ENCODE measurements at regions not wholly inside any gene's neighbourhood (a gene's known extent, or its start where the extent isn't known, plus 50 kb on each side); places are given as distances from the start of the nearest gene placed in this dataset.
"Not testable (repeated sequence)": the region's sequence is repeated elsewhere in the genome, so short reads cannot be mapped to it uniquely, and the experiment has no call there.

DNA sequence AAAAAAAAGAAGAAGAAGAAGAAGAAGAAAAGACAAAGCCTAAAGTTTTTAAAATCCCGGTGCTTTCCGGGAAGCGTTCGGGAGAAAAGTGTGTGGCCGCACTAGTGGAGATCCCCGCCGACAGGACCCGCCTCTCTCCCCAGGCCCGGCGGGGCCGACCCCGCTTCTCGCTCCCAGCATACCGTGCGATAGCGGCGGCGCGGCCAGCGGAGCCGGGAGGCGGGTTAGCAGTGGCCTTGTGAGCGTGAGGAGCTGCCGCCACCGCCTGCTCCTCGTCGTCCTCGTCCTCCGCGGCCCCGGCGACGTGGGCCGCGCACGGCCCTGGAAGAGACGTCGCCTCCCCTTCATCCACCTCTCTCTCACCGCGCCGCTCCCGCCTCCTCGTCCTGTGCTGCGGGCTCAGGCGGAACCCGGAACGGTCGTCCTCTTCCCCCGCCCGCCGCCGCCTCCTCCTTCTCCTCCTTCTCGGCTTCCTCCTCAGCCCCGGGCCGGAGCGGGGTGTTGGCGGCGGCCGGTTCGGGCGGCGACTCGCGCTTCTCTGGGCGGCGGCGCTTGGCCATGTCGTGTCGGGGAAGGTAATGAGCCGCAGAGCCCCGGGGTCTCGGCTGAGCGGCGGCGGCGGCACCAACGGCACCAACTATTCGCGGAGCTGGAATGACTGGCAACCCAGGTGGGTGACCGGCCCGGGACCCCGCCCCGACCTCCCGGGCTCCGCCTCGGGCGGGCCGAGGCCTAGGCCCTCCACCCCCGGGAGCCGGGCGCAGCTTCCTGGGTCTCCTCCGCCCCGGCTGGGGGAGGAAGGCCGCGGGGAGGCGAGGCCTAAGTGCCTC, 62.6 kb upstream of the CDR2 start:
- peak; percentile 51 for DNase-seq

GRCh38 chr16:22436326-22436822, 62.0 kb upstream of the CDR2 start:
- not testable (repeated sequence) for DNase-seq

GRCh38 chr16:22431314-22431713, 56.9 kb upstream of the CDR2 start:
- DNase-seq = not testable (repeated sequence)

DNA sequence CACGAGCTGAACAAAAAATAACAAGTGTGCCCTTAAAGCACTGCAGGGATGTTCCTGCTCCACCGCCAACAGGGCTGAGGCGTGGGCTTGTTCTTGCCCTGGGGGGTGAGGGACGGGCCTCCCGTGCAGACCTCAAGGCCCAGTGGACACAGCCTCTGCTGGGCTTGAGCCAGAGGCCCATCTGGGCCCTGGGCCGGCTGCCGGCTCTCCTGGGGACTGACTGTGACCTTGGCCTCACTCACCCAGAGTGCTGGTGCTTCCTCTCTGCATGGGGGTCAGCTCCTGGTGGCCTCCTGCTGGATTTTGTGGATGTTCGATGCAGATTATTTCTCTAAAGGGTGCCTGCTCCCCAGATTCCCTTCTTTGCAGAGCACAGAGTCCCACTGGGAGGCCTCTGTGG, 54.2 kb upstream of the CDR2 start:
- DNase-seq = no peak

GRCh38 chr16:22427556-22427955, 53.1 kb upstream of the CDR2 start:
- DNase-seq = no peak

GRCh38 chr16:22425847-22426246, 51.4 kb upstream of the CDR2 start:
- DNase-seq = no peak

DNA sequence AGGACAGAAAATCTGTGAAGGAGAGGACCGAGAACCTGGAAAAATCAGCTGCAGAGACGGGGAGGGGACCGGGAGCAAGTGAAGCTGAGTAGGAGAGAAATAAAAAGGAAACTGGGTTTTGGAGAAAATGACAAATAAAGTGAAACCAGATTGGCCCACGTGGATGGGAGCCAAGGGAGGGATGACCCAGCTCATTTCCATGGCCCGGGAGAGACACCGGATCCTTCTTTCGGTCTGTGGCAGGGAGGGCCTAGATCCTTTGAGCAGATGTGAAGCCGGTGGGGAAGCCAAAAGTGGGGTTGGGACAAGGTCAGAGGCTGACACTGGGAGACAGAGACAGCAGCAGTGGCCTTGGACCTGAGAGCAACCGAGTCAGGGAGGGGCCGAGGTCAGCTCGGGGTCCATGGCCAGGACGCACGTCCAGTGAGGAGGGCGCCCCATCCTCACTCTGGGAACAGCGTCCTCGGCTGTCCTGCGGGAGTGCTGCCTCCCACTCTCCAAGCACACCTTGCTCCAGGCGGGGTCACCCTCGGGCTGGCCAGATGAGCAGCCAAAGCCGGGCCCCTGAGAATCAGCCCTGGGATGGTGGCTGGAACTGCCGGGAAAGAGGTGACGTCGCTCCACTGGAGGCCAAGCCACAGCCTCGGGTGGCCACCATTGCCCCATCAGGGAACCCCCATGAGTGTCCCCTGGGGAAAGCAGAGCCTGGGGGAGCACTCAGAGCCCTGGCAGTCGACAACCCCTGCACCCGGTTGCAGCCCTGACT, 50.8 kb upstream of the CDR2 start:
- no peak for DNase-seq

GRCh38 chr16:22424161-22424937, 49.9 kb upstream of the CDR2 start:
- DNase-seq = no peak
